Nephron progenitor cell (in vitro differentiated cells): ENCODE measurements at regions not wholly inside any gene's neighbourhood (a gene's known extent, or its start where the extent isn't known, plus 50 kb on each side); places are given as distances from the start of the nearest gene placed in this dataset.

Source experiments
- DNase-seq: peaks from one replicate; pipeline ENCODE4 v3.0.0; 2021
- H3K27ac Mint-ChIP-seq: 2 replicates; pipeline ENCODE4 v1.8.0; 2021; ENCODE audit warnings: mild to moderate bottlenecking, moderate library complexity, mixed read lengths
- H3K27me3 Mint-ChIP-seq: 2 replicates; pipeline ENCODE4 v1.8.0; 2021; ENCODE audit warnings: mild to moderate bottlenecking, low read depth, mixed read lengths; ENCODE audit not compliant: poor library complexity
- H3K36me3 Mint-ChIP-seq: 2 replicates; pipeline ENCODE4 v1.8.0; 2021; ENCODE audit warnings: low read depth, mixed read lengths
- H3K4me1 Mint-ChIP-seq: 2 replicates; pipeline ENCODE4 v1.8.0; 2021; ENCODE audit warnings: mixed read lengths
- H3K4me3 Mint-ChIP-seq: 2 replicates; pipeline ENCODE4 v1.8.0; 2021; ENCODE audit warnings: mild to moderate bottlenecking, moderate library complexity, mixed read lengths
- H3K9me3 Mint-ChIP-seq: 2 replicates; pipeline ENCODE4 v1.8.0; 2021; ENCODE audit warnings: mild to moderate bottlenecking, moderate library complexity, mixed read lengths
- CTCF ChIP-seq: fragments of 200-600 bp; sonication (generic); IDR thresholded peaks from 2 replicates; pipeline ENCODE4 v1.5.0; 2021; ENCODE audit warnings: antibody characterized with exemption

- H3K4me3 Mint-ChIP-seq: no peak overlapping the region
- TF ChIP-seq CTCF: no peak
- no peaks in the 10 kb centered on the region for H3K36me3 Mint-ChIP-seq
- no peaks in the 10 kb centered on the region for H3K27me3 Mint-ChIP-seq
- H3K27ac Mint-ChIP-seq: no peak overlapping the region
- no peak for DNase-seq
- peaks cover 7% of the 10 kb centered on the region for H3K9me3 Mint-ChIP-seq
- peaks cover 38% of the 10 kb centered on the region for H3K4me1 Mint-ChIP-seq
Observed at GRCh38 chr1:9419369-9420041, 119.8 kb upstream of the SLC25A33 start.

- H3K4me3 Mint-ChIP-seq: no peak overlapping the region
- no peaks in the 10 kb centered on the region for H3K36me3 Mint-ChIP-seq
- peaks cover 6% of the 10 kb centered on the region for H3K27me3 Mint-ChIP-seq
- H3K4me1 Mint-ChIP-seq: peaks cover 38% of the 10 kb centered on the region
- TF ChIP-seq CTCF: no peak
- H3K27ac Mint-ChIP-seq: no peak overlapping the region
- DNase-seq: no peak
- H3K9me3 Mint-ChIP-seq: peaks cover 7% of the 10 kb centered on the region
Observed at GRCh38 chr1:9420835-9421532, 118.3 kb upstream of the SLC25A33 start.

GRCh38 chr1:9421533-9421873 is 117.8 kb upstream of the SLC25A33 start:
- no peaks in the 10 kb centered on the region for H3K36me3 Mint-ChIP-seq
- H3K27ac Mint-ChIP-seq: no peak overlapping the region
- H3K4me3 Mint-ChIP-seq: no peak overlapping the region
- no peak for DNase-seq
- no peak for TF ChIP-seq CTCF
- peaks cover 7% of the 10 kb centered on the region for H3K9me3 Mint-ChIP-seq
- H3K4me1 Mint-ChIP-seq: peaks cover 34% of the 10 kb centered on the region
- peaks cover 6% of the 10 kb centered on the region for H3K27me3 Mint-ChIP-seq

- Mint-ChIP-seq H3K27ac (no peak overlapping the region), H3K36me3 (no peaks in the 10 kb centered on the region), H3K4me1 (peaks cover 26% of the 10 kb centered on the region), H3K27me3 (peaks cover 6% of the 10 kb centered on the region), H3K4me3 (no peak overlapping the region), H3K9me3 (peaks cover 7% of the 10 kb centered on the region)
- DNase-seq: no peak
- TF ChIP-seq CTCF: no peak
Observed at GRCh38 chr1:9422321-9422720, 116.9 kb upstream of the SLC25A33 start.

- Mint-ChIP-seq H3K9me3 (peaks cover 7% of the 10 kb centered on the region), H3K4me3 (no peak overlapping the region), H3K27me3 (peaks cover 6% of the 10 kb centered on the region), H3K36me3 (no peaks in the 10 kb centered on the region), H3K4me1 (peaks cover 20% of the 10 kb centered on the region), H3K27ac (peak overlapping the region; percentile 64)
- no peak for DNase-seq
- TF ChIP-seq CTCF: no peak
Observed at GRCh38 chr1:9422911-9423505, 116.3 kb upstream of the SLC25A33 start.
